Endodermal cell (in vitro differentiated cells): ENCODE measurements at regions not wholly inside any gene's neighbourhood (a gene's known extent, or its start where the extent isn't known, plus 50 kb on each side); places are given as distances from the start of the nearest gene placed in this dataset.

ENCODE experiments used
- DNase-seq: peaks from one replicate; pipeline ENCODE4 v3.0.0-alpha.2; 2017
- H3K27ac ChIP-seq: 2 replicates; pipeline ENCODE4 v1.5.1; 2013; ENCODE audit warnings: mild to moderate bottlenecking, low read depth, low read length, moderate library complexity
- H3K27me3 ChIP-seq: 2 replicates; pipeline ENCODE4 v1.6.1; 2013; ENCODE audit warnings: mild to moderate bottlenecking, low read length, moderate library complexity; ENCODE audit not compliant: insufficient read depth, control insufficient read depth, poor library complexity, severe bottlenecking
- H3K36me3 ChIP-seq: 2 replicates; pipeline ENCODE4 v1.7.0; 2013; ENCODE audit warnings: mild to moderate bottlenecking, low read length, moderate library complexity; ENCODE audit not compliant: control insufficient read depth, insufficient read depth
- H3K4me1 ChIP-seq: one replicate; pipeline ENCODE4 v1.7.0; 2013; ENCODE audit warnings: low read length; ENCODE audit not compliant: control insufficient read depth, insufficient read depth
- H3K4me3 ChIP-seq: 2 replicates; pipeline ENCODE4 v1.5.1; 2013; ENCODE audit warnings: mild to moderate bottlenecking, low read length, moderate library complexity
- H3K9ac ChIP-seq: 2 replicates; pipeline ENCODE4 v1.6.1; 2013; ENCODE audit warnings: mild to moderate bottlenecking, low read length, moderate library complexity; ENCODE audit not compliant: poor library complexity, severe bottlenecking; ENCODE audit errors: extremely low read depth
- H3K9me3 ChIP-seq: 2 replicates; pipeline ENCODE4 v1.6.1; 2013; ENCODE audit warnings: mild to moderate bottlenecking, low read length, moderate library complexity; ENCODE audit not compliant: control insufficient read depth
- H3K27ac Mint-ChIP-seq: 2 replicates; pipeline ENCODE4 v1.8.0; 2020; ENCODE audit warnings: mixed read lengths
- H3K27me3 Mint-ChIP-seq: 2 replicates; pipeline ENCODE4 v1.8.0; 2021; ENCODE audit warnings: mild to moderate bottlenecking, mixed read lengths; ENCODE audit not compliant: insufficient read depth
- H3K36me3 Mint-ChIP-seq: 2 replicates; pipeline ENCODE4 v1.8.0; 2020; ENCODE audit warnings: low read depth, mixed read lengths
- H3K4me1 Mint-ChIP-seq: 2 replicates; pipeline ENCODE4 v1.8.0; 2020; ENCODE audit warnings: mixed read lengths
- H3K4me3 Mint-ChIP-seq: 2 replicates; pipeline ENCODE4 v1.8.0; 2020; ENCODE audit warnings: mild to moderate bottlenecking, moderate library complexity, mixed read lengths
- H3K9me3 Mint-ChIP-seq: 2 replicates; pipeline ENCODE4 v1.8.0; 2020; ENCODE audit warnings: mild to moderate bottlenecking, mixed read lengths
- WGBS, 2 experiments: methylation state at CpG; one replicate each; pipeline versions ENCODE4 v1.1.5 to v1.1.7; 2013; ENCODE audit warnings: missing lambda C conversion rate in 2 of 2, mixed read lengths in 1 of 2; ENCODE audit not compliant: insufficient coverage in 1 of 2, insufficient read length in 1 of 2; 5-methylcytosine and 5-hydroxymethylcytosine counted together
- TF ChIP-seq, protein P1 (sequence below): fragments of 200-600 bp; sonication (generic); conservative IDR thresholded peaks from 2 replicates; pipeline ENCODE4 v1.5.0; 2021; ENCODE audit warnings: antibody characterized with exemption, mild to moderate bottlenecking

DNA sequence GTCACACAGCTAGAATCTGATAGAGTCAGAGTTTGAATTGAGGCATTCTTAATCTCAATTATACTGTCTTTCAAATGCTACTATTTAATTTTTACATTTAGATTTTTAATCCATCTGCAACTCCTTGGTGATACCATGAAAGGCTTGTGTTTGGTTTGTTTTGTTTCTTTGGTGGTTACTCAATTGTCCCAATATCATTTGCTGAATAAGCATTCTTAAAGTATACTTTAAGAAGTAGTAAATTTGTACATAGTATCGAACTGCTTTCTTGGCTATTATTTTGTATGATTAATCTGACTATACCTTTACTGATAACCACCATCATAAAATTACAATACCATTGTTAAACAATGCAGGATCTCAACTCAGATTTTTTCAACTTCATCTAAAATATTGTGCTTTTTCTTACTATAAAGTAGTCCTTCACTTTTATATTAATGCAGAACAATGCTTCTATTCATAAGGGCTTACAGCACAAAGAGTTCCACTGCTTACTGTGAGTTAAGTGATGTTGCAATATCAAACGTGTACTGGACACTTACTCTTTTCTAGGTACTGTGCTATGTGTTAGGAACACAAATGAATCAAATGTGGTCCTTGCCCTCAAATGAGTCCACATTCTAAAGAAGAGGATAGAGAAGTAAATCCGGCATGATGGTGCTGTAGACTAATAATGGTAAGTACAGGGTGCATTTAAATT lies 111.2 kb upstream of the GRIA3 start:
- Mint-ChIP-seq H3K4me3 (no peak overlapping the region), H3K36me3 (peaks cover 2% of the 10 kb centered on the region), H3K4me1 (no peaks in the 10 kb centered on the region), H3K27me3 (no peaks in the 10 kb centered on the region), H3K9me3 (peaks cover 31% of the 10 kb centered on the region), H3K27ac (no peak overlapping the region)
- TF ChIP-seq, protein P1, sequence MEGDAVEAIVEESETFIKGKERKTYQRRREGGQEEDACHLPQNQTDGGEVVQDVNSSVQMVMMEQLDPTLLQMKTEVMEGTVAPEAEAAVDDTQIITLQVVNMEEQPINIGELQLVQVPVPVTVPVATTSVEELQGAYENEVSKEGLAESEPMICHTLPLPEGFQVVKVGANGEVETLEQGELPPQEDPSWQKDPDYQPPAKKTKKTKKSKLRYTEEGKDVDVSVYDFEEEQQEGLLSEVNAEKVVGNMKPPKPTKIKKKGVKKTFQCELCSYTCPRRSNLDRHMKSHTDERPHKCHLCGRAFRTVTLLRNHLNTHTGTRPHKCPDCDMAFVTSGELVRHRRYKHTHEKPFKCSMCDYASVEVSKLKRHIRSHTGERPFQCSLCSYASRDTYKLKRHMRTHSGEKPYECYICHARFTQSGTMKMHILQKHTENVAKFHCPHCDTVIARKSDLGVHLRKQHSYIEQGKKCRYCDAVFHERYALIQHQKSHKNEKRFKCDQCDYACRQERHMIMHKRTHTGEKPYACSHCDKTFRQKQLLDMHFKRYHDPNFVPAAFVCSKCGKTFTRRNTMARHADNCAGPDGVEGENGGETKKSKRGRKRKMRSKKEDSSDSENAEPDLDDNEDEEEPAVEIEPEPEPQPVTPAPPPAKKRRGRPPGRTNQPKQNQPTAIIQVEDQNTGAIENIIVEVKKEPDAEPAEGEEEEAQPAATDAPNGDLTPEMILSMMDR: no peak
- Histone ChIP-seq H3K27me3 (no peaks in the 10 kb centered on the region), H3K36me3 (no peaks in the 10 kb centered on the region), H3K4me3 (no peak overlapping the region), H3K9me3 (no peaks in the 10 kb centered on the region), H3K27ac (no peak overlapping the region), H3K4me1 (no peaks in the 10 kb centered on the region), H3K9ac (no peak overlapping the region)
- WGBS, 2 experiments: 92 to 100% methylated on average over 2 of the region's 3 CpGs
- no peak for DNase-seq

- no peak overlapping the region for H3K9ac ChIP-seq
- no peak for DNase-seq
- Mint-ChIP-seq H3K9me3 (peaks cover 18% of the 10 kb centered on the region), H3K27ac (no peak overlapping the region), H3K36me3 (peaks cover 2% of the 10 kb centered on the region), H3K4me1 (no peaks in the 10 kb centered on the region), H3K4me3 (no peak overlapping the region), H3K27me3 (no peaks in the 10 kb centered on the region)
- H3K27ac ChIP-seq: no peak overlapping the region
- H3K4me3 ChIP-seq: no peak overlapping the region
- TF ChIP-seq, protein P1: no peak
- H3K9me3 ChIP-seq: no peaks in the 10 kb centered on the region
- H3K27me3 ChIP-seq: no peaks in the 10 kb centered on the region
- 92% methylated on average over 4 of the region's 4 CpGs; no CpG with 5 or more reads in 1 of the 2 experiments for WGBS, 2 experiments
- no peaks in the 10 kb centered on the region for H3K36me3 ChIP-seq
- H3K4me1 ChIP-seq: no peaks in the 10 kb centered on the region
These were observed 108.0 kb upstream of the GRIA3 start for GRCh38 chrX:123075947-123076561.

DNA sequence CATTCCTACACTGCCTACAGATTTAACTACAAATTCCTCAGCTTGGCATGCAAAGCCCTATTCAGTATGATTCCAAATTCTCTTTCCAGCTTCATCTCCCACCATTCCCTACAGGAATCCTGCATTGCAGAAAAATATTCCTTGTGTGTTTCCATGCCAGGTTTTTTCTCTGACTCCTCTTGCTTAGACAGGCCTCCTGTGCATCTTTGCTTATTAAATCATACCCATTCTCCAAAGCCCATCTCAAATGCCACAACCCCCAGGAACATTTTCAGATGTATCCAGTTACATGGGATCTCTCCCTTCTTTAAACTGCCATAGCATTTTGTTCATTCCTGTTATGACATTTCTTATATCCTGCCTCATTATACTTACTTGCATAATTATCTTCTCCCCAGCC lies 106.4 kb upstream of the GRIA3 start:
- TF ChIP-seq, protein P1: no peak
- Histone ChIP-seq H3K27me3 (no peaks in the 10 kb centered on the region), H3K27ac (no peak overlapping the region), H3K4me1 (no peaks in the 10 kb centered on the region), H3K4me3 (no peak overlapping the region), H3K9ac (no peak overlapping the region), H3K36me3 (no peaks in the 10 kb centered on the region), H3K9me3 (no peaks in the 10 kb centered on the region)
- H3K9me3 Mint-ChIP-seq: peaks cover 20% of the 10 kb centered on the region
- no peak overlapping the region for H3K4me3 Mint-ChIP-seq
- no peak for DNase-seq
- no peak overlapping the region for H3K27ac Mint-ChIP-seq
- H3K4me1 Mint-ChIP-seq: no peaks in the 10 kb centered on the region
- H3K36me3 Mint-ChIP-seq: no peaks in the 10 kb centered on the region
- no peaks in the 10 kb centered on the region for H3K27me3 Mint-ChIP-seq
